ENCODE measurements at regions not wholly inside any gene's neighbourhood (a gene's known extent, or its start where the extent isn't known, plus 50 kb on each side); places are given as distances from the start of the nearest gene placed in this dataset.
"Not testable (repeated sequence)": the region's sequence is repeated elsewhere in the genome, so short reads cannot be mapped to it uniquely, and the experiment has no call there.

- DNase-seq (ENCODE audit: low spot score), result peak; percentile 65
Measured at GRCh38 chr9:41273549-41274267, 84.6 kb upstream of the ZNG1F start.

DNA sequence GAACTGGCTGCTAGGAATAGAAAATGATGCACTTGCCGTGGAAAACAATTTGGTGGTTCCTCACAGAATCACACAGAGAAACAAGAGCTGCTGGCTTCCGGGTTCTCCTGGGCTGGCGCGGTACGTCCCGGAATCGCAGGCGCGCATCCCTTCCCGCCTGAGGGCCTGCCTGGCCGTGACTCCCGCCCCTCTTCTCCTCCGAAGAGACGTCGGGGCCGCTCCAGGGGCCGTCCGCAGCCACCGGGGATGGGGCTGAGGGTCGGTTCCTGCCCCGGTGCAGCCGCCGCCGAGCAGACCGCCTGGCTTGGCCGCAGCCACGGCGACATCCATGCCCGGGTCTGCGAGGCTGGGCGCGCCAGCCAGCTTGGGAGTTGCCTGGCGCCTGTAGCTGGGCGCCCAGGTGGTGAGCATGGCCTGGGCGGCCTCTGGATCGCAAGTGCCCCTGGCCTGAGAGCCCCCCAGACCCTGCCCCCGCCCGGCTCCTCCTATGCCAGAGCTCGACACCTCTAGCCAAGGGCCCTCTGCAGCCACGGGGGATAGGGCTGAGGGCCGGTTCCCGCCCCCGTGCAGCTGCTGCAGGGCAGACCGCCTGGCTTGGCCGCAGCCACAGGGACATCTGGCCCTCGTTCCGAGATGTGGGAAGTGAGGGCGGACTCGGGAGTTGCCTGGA lies 83.9 kb upstream of the ZNG1F start:
- DNase-seq (ENCODE audit: low spot score), result peak; percentile 22

DNA sequence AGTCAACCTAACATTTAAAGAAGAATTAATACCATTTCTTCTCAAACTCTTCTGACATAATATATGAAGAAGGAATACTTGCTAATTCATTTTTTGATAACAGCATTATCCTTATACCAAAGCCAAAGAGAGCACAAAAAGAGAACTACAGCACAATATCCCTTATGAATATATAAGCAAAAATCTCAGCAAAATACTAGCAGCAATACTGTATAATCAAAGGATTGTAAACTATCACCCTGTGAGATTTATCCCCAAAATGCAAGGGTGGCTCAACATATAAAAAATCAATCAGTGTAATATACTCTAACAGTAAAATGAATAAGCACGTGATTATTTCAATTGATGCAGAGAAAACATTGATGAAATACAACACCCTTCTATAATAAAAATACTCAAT lies 81.9 kb upstream of the ZNG1F start:
- DNase-seq (ENCODE audit: low spot score), result not testable (repeated sequence)

DNA sequence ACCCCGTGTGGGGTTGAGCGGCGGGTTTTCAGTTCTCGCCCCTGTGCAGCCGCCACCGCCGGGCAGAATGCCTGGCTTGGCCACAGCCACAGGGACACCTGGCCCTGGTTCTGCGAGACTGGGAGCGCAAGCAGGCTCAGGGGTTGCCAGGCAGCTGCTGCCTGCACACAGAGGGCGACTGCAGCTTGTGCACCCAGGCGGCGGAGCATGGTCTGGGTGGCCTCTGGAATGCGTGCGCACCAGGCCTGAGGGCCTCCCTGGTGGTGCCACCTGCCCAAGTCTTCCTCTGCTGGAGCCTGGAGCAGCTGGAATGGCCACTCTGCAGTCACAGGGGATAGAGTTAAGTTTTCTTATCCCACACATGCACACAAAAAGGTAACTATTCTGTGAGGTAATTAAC lies 80.4 kb upstream of the ZNG1F start:
- not testable (repeated sequence) for DNase-seq (ENCODE audit: low spot score)

GRCh38 chr9:41269054-41269453 lies 79.9 kb upstream of the ZNG1F start:
- DNase-seq (ENCODE audit: low spot score), result peak; percentile 51

- DNase-seq (ENCODE audit: low spot score), result not testable (repeated sequence)
Measured at GRCh38 chr9:41266602-41267001, 77.5 kb upstream of the ZNG1F start.

GRCh38 chr9:41266000-41266399 lies 76.9 kb upstream of the ZNG1F start:
- not testable (repeated sequence) for DNase-seq (ENCODE audit: low spot score)

DNA sequence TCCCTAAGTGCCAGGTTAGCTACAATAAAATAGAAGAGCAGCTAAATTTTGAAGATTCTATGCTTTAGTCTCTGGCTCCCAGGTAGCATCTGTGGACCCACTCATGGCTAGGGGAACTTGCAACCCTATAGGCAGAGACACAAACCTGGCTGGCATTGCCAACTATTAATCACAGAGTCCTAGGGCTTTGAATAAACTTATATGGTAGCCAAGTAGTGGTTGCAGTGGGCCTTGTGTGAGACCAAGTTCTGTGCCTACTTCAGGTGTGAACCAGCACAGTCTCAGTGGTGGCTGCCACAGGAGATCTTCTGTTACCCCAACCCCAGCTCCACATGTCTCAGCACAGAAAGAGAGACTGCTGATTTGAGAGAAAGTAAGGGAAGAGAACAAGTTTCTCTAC lies 62.9 kb upstream of the ZNG1F start:
- peak; percentile 9 for DNase-seq (ENCODE audit: low spot score)

DNA sequence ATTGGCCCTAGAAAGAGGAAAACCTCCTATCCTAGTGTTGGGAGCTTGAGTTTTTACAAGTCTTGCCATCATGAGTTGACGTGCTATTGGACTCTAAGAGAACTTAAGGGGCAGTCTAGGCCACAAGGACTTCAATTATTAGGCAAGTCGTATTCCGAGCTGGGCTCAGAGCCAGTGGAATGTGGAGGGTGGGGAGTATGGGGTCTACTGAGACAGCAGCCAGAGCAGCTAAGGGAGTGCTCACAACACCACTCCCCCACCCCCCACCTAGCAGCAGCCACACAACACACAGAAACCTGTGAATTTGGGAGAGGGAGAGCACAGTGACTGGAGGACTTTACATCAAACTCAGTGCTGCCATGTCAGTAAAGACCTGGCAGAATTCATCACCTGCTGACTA lies 62.0 kb upstream of the ZNG1F start:
- peak; percentile 44 for DNase-seq (ENCODE audit: low spot score)

DNA sequence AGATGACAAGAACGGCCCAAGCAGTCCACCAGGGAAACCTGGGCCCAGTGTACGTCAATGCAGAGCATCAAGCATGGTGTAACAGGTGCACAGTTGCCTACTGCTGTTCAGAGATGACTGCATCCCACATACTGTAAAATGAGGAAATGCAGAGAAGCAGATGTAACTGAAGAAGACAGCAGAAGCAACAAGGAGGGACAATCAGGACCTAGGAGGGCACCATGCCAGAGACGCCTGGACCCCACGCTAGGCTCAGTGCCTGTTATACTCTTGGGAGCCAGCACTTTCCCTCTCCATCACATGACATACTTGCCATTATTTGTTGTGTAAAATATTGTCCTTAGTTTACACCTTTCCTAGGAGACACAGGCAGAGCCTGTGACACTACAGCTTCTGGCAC lies 57.6 kb upstream of the ZNG1F start:
- not testable (repeated sequence) for DNase-seq (ENCODE audit: low spot score)

Measured in left forelimb (tissue), 1 donor.